Astrocyte (in vitro differentiated cells and primary cell): ENCODE measurements at regions not wholly inside any gene's neighbourhood (a gene's known extent, or its start where the extent isn't known, plus 50 kb on each side); places are given as distances from the start of the nearest gene placed in this dataset.

Source experiments
- CTCF ChIP-seq: IDR thresholded peaks from 2 replicates; pipeline ENCODE4 v1.5.1; 2011; ENCODE audit warnings: low read depth, mild to moderate bottlenecking, inconsistent platforms, low read length, moderate library complexity; ENCODE audit not compliant: insufficient read depth
- EZH2 ChIP-seq: IDR thresholded peaks from 2 replicates; pipeline ENCODE4 v1.6.1; 2012; ENCODE audit warnings: mild to moderate bottlenecking, low read length, inconsistent platforms; ENCODE audit not compliant: insufficient read depth

- TF ChIP-seq EZH2 (no peak), CTCF (no peak)
Measured at GRCh38 chr1:201690528-201690927, 138.4 kb upstream of the IPO9 start.
